HG03039 (cell line): ENCODE measurements at regions not wholly inside any gene's neighbourhood (a gene's known extent, or its start where the extent isn't known, plus 50 kb on each side); places are given as distances from the start of the nearest gene placed in this dataset.

Source experiments
- ATAC-seq: cut with Tn5 transposase; IDR thresholded peaks from one replicate; pipeline ENCODE4 v1.9.1; 2021; ENCODE audit warnings: mild to moderate bottlenecking, moderate library complexity; ENCODE audit not compliant: unreplicated experiment

DNA sequence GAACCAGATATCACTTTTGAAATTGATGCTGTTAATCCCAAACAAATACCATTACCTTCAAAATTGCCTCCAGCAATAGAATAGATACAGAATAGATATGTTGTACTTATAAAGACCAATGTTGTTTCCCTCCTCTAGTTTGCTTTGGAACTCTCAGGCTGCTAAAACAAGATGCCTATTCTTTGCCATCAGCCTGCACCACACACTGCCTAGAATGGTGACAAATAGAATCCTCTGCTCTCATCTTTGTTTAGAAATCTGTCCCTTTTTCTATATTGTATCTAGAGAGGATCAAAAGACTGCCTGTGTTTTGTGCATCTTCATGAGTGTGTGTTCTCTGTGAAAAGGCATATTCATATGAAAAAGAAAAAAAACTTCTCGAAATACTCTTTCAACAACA lies 349.2 kb upstream of the CCDC54 start:
- no peak for ATAC-seq

DNA sequence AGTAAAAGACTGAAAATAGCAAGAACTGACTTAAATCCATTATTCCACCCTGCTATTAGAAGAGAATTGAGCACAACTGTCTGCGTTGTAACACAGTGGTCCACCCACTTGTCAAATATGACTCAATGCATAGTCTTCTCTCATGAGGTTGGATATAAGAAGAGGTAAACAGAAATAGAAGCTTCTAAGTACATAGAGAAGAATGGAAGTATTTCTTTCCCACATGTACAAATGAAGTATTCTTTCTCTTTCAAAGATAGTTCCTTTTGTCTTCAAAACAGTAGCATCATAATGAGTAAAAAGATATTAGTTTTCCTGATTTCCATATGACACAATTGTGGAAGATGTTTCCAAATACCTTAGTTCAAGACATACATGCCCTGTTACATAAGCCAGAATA lies 348.6 kb upstream of the CCDC54 start:
- no peak for ATAC-seq

DNA sequence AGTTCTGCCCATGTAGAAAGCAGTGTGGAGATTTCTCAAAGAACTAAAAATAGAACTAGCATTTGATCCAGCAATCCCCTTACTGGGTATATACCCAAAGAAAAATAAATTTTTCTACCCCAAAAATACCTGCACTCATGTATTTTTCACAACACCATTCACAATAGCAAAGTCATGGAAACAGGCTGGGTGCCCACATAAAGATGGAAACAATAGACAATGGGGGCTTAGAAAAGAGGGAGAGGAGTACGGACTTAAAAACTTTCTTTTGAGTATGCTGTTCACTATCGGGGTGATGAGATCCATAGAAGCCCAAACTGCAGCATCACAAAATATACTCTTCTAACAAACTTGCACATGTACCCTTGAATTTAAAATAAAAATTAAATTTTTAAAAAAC lies 345.1 kb upstream of the CCDC54 start:
- ATAC-seq: no peak

DNA sequence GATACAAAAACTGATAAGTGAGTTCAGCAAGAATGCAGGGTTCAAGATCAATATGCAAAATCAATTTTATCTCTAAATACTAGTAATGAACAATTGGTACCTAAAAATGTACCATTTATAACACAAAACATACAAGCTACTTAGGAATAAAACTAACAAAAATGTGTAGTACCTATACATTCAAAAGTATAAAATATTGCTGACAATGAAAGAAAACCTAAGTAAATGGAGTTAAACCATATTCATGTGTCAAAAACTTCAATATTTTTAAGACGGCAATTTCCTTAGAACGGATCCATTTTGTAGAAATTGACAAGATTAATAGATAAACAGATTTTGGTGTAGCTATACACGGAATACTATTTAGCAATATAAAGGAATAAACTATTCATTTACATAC lies 343.1 kb upstream of the CCDC54 start:
- ATAC-seq: no peak

GRCh38 chr3:107035176-107035575 lies 342.1 kb upstream of the CCDC54 start:
- no peak for ATAC-seq

DNA sequence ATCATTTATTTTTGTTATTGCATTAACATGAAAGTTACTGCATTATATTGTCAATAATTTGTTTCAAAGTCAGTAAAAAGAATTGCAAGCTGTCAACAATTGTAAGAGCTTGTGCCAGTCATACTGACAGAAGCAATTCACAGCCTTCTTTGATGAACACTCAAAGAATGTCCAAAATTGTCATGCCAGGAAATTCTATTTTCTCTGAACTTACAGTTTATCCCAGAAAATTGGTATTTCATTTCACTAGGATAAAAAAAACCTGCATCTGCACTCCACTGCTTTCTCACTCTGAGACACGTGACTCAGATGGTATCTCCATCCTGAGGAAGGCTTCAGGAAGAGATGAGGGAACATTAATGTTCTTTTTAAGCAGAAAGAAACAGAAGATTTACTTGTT lies 332.6 kb upstream of the CCDC54 start:
- no peak for ATAC-seq

GRCh38 chr3:107045791-107046190 lies 331.4 kb upstream of the CCDC54 start:
- ATAC-seq: no peak

DNA sequence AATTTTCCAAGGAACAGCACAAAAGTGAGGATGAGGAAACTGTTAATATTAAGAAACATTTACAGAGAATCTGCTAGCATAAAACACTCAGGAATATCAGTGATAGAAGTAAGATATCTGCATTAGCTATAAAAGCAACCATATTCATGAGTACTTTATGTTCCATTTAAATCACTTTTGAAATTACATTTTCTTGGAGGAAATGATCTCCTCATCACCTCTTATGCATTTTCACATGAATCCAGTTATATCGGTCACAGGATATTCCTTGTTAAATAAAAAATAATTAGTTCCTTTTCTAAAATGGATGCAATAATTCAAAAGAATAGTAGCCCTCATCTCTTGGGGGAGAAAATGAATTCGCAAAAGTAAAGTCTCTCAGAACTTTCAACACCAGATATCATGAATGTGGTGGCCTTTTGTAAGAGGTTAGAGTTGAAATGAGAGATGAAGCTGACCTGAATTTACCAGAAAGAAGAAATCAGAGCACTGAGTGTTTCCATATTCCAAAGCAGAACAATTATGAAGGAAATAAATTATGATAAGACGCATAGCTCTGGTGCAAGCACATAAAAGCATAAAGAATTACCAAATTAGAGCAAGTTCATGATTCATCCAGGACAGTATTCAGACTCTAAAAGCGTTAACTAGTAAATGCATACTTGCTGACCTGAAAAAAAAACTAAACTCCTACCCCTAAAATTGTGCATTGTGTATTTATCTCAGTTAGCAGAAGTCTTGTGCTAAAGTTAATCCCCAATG lies 321.9 kb upstream of the CCDC54 start:
- ATAC-seq: no peak

GRCh38 chr3:107061466-107061865 lies 315.8 kb upstream of the CCDC54 start:
- no peak for ATAC-seq

DNA sequence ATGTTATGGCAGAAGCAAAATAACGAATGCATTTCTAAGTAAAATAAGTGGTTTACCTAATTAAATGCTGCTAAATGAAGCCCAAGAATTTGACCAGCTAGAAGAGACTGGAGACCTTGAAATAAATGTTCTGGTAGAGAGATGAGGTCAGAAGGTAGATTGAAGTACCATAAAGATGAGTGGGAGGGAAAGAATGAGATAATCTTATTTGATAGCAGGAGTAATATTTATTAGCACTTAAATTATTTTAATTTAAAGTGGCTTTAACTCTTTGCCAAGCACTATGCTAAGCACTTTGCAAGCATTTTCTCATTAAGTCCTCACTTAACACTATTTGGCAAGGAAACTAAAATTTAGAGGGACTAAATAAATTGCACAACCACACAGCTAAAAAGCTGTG lies 314.9 kb upstream of the CCDC54 start:
- ATAC-seq: no peak

DNA sequence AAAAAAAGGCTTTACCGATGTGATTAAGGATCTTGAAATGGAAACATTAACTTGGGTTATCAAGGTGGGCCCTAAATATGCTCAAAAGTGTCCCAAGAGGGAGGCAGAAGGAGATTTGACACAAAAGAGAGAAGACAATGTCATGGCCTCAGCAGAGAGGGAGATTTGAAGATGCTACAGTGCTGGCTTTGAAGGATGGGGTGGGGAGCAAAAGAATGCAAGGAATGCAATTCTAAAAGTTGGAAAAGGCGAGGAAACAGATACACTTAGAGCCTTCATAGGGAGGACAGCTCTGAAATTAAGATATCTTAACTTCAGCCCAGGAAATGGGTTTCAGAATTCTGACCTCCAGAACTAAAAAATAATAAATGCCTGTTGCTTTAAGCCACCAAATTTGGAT lies 314.5 kb upstream of the CCDC54 start:
- ATAC-seq: no peak

DNA sequence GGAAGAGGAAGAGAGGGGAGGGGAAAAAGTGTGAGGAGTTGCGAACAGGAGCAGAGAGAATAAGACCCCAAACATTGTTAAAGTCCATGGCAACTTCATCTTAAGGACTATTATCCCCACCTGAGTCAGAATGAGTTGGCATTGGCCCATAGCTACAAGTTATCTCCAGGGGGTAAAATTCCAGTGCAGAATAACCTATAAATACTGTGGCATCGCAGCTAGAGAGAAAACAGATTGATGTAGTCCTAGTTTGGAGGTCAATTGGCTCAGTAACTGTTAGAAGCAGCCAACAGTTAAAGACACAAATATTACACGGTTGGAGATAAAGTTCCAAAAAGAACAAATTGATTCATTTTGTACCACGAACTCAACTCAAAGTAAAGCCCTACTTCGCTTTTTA lies 313.9 kb upstream of the CCDC54 start:
- no peak for ATAC-seq

GRCh38 chr3:107064405-107065060 lies 312.7 kb upstream of the CCDC54 start:
- peak; percentile 94 for ATAC-seq

- ATAC-seq: no peak
Observed at GRCh38 chr3:107065094-107065861, 312.0 kb upstream of the CCDC54 start.

DNA sequence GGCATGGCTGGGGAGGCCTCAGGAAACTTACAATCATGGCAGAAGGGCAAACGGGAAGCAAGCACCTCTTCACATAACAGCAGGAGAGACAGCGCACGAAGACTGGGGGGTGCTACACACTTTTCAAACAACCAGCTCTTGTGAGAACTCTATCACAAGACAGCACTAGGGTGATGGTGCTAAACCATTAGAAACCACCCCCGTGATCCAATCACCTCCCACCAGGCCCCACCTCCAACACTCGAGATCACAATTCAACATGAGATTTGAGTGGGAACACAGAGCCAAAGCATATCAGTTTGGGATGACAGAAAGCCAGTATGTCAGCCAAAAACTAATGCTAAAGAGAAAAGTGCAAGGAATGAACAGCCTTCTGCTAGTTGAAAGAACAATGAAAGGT lies 309.8 kb upstream of the CCDC54 start:
- no peak for ATAC-seq

- no peak for ATAC-seq
Observed at GRCh38 chr3:107068980-107069379, 308.3 kb upstream of the CCDC54 start.

DNA sequence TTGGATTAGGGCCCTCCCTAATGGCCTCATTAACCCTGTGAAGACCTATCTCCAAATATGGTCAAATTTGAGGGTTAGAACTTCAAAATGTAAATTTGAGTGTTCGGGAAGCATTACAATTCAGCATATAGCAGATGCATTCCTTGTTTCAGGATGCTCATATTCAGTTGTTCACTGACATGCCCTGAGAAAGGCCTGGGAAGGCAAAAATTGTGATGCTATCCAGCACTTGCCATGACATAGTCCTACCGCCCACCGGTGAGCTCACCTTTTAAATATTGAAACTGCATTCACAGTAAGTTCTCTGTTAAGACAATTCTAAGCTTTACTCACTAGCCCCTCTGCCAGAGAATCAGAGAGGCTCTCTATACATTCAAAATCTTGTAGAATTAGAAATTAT lies 300.3 kb upstream of the CCDC54 start:
- ATAC-seq: no peak

DNA sequence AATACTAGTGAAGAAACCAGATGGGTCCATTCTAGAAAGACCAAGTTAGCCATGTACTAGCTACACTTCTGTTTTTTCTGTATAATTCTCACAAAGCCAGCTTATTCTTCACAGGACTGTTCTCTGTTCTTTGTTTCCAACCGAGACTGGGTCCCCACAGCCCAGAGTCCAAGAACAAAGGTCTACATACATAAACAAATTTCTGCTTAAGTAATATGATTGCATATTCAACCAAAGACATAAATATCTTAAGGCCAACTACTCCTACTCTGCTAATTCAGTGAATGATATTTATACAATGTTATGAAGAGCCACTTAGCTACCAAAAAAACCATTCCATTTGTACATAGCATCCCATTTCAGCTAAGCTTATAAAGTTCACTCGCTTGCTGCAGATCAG lies 299.8 kb upstream of the CCDC54 start:
- no peak for ATAC-seq

- ATAC-seq: no peak
Observed at GRCh38 chr3:107082527-107082926, 294.7 kb upstream of the CCDC54 start.

DNA sequence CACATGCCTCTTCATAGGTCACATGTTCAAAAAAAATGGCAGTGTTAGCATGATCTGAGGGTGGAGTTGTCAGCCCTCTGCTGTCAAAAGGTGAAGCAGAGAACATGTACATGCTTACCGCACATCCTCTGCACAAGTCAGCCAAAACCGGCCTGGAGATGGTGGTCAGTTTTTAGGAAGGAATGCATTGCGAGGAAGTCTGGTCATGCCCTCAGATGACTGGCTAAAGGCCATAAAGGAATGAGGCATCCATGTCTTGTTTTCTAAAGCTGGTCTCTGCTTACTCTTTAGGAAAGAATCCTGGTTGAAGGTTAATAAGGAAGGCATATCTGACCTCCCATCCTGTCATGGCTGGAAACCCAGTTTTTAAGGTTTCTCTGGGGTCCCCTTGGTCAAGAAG lies 292.0 kb upstream of the CCDC54 start:
- no peak for ATAC-seq

- ATAC-seq: no peak
Observed at GRCh38 chr3:107092121-107092520, 285.1 kb upstream of the CCDC54 start.

GRCh38 chr3:107098864-107099263 lies 278.4 kb upstream of the CCDC54 start:
- no peak for ATAC-seq
